ENCODE measurements at regions not wholly inside any gene's neighbourhood (a gene's known extent, or its start where the extent isn't known, plus 50 kb on each side); places are given as distances from the start of the nearest gene placed in this dataset.

GRCh38 chr7:80330434-80330833, 181.4 kb downstream of the GNAT3 start:
- TF ChIP-seq, protein P1, sequence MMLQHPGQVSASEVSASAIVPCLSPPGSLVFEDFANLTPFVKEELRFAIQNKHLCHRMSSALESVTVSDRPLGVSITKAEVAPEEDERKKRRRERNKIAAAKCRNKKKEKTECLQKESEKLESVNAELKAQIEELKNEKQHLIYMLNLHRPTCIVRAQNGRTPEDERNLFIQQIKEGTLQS (IDR thresholded peaks at IDR 0.05) = no peak
- TF ChIP-seq, protein P2, sequence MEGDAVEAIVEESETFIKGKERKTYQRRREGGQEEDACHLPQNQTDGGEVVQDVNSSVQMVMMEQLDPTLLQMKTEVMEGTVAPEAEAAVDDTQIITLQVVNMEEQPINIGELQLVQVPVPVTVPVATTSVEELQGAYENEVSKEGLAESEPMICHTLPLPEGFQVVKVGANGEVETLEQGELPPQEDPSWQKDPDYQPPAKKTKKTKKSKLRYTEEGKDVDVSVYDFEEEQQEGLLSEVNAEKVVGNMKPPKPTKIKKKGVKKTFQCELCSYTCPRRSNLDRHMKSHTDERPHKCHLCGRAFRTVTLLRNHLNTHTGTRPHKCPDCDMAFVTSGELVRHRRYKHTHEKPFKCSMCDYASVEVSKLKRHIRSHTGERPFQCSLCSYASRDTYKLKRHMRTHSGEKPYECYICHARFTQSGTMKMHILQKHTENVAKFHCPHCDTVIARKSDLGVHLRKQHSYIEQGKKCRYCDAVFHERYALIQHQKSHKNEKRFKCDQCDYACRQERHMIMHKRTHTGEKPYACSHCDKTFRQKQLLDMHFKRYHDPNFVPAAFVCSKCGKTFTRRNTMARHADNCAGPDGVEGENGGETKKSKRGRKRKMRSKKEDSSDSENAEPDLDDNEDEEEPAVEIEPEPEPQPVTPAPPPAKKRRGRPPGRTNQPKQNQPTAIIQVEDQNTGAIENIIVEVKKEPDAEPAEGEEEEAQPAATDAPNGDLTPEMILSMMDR (IDR thresholded peaks at IDR 0.05; ENCODE audit: low read depth, low read length, missing input control) = no peak
- TF ChIP-seq, protein P3, sequence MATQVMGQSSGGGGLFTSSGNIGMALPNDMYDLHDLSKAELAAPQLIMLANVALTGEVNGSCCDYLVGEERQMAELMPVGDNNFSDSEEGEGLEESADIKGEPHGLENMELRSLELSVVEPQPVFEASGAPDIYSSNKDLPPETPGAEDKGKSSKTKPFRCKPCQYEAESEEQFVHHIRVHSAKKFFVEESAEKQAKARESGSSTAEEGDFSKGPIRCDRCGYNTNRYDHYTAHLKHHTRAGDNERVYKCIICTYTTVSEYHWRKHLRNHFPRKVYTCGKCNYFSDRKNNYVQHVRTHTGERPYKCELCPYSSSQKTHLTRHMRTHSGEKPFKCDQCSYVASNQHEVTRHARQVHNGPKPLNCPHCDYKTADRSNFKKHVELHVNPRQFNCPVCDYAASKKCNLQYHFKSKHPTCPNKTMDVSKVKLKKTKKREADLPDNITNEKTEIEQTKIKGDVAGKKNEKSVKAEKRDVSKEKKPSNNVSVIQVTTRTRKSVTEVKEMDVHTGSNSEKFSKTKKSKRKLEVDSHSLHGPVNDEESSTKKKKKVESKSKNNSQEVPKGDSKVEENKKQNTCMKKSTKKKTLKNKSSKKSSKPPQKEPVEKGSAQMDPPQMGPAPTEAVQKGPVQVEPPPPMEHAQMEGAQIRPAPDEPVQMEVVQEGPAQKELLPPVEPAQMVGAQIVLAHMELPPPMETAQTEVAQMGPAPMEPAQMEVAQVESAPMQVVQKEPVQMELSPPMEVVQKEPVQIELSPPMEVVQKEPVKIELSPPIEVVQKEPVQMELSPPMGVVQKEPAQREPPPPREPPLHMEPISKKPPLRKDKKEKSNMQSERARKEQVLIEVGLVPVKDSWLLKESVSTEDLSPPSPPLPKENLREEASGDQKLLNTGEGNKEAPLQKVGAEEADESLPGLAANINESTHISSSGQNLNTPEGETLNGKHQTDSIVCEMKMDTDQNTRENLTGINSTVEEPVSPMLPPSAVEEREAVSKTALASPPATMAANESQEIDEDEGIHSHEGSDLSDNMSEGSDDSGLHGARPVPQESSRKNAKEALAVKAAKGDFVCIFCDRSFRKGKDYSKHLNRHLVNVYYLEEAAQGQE (IDR thresholded peaks at IDR 0.05) = no peak
- TF ChIP-seq MAX (IDR thresholded peaks at IDR 0.05) = no peak
- TF ChIP-seq YY1 (IDR thresholded peaks at IDR 0.05) = no peak
- no peak for TF ChIP-seq TAF1 (conservative IDR thresholded peaks at IDR 0.05)
- no peak for TF ChIP-seq GABPA (IDR thresholded peaks at IDR 0.05 in 1 of 2, conservative IDR thresholded peaks at IDR 0.05 in 1 of 2)
- TF ChIP-seq RAD21 (IDR thresholded peaks at IDR 0.05) = no peak
- no peak for TF ChIP-seq SP1 (IDR thresholded peaks at IDR 0.05)
- TF ChIP-seq, protein P4, sequence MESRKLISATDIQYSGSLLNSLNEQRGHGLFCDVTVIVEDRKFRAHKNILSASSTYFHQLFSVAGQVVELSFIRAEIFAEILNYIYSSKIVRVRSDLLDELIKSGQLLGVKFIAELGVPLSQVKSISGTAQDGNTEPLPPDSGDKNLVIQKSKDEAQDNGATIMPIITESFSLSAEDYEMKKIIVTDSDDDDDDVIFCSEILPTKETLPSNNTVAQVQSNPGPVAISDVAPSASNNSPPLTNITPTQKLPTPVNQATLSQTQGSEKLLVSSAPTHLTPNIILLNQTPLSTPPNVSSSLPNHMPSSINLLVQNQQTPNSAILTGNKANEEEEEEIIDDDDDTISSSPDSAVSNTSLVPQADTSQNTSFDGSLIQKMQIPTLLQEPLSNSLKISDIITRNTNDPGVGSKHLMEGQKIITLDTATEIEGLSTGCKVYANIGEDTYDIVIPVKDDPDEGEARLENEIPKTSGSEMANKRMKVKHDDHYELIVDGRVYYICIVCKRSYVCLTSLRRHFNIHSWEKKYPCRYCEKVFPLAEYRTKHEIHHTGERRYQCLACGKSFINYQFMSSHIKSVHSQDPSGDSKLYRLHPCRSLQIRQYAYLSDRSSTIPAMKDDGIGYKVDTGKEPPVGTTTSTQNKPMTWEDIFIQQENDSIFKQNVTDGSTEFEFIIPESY (IDR thresholded peaks at IDR 0.05) = no peak
- no peak for TF ChIP-seq EGR1 (IDR thresholded peaks at IDR 0.05; ENCODE audit: low read depth in 2 of 2)
- TF ChIP-seq FOXA1 (IDR thresholded peaks at IDR 0.05) = no peak

All from liver (tissue), 3 donors.